ENCODE measurements at regions not wholly inside any gene's neighbourhood (a gene's known extent, or its start where the extent isn't known, plus 50 kb on each side); places are given as distances from the start of the nearest gene placed in this dataset.
"Not testable (repeated sequence)": the region's sequence is repeated elsewhere in the genome, so short reads cannot be mapped to it uniquely, and the experiment has no call there.

DNA sequence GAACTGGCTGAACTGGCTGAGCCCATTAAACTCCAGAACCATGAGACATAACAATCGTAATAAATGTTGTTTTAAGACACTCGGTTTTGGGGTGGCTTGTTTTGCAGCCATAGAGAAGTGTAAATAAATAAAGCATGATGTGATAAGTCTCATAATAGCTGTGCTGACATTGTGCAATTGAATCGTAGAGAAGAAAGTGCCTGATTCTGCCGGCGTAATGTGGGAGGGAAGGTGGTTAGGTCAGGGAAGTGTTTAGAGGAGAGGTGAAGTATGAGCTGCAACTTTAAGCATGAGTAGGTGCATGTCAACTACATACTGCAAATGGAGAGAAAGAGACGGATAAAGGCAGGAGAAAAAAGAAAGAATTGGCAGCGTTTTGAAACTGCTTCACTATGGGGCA lies 217.1 kb downstream of the BLID start:
- DNase-seq = no peak

DNA sequence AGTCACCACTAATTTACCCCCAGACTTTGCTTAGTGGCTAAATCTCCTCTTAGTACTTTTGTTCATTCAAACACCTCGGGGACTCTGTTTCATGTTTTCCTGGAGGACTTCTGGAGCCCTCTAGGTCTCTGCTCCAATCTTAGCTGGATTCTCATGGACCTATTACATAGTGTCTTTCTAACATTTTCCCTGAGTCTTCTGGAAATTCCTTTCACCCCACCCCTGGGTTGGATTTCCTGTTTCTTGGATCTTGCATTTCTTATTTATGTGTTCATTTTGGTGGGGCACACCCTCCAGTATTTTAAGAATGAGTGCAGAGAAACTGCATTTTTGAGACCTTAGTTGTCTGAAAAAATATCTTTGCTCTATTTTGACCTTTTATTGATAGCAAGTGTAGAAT lies 220.1 kb downstream of the BLID start:
- DNase-seq = no peak

DNA sequence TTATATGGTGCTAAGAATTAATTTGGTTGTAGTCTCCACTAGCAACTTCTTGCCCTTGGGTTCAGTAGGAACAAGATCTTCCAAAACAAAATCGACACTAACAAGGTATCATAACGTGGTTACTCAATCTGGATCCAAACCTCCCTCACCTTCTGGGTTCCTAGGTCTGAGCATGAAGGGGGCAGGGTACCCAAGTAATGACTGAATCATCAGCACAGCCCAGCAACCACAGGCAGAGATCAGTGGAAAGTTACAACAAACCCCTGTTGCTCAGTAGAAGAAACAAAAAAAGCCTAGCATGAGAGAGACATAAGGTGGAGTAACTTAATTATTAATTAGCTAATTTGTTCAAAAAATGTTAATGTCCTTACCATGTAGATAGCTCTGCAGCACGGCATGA lies 221.4 kb downstream of the BLID start:
- no peak for DNase-seq

DNA sequence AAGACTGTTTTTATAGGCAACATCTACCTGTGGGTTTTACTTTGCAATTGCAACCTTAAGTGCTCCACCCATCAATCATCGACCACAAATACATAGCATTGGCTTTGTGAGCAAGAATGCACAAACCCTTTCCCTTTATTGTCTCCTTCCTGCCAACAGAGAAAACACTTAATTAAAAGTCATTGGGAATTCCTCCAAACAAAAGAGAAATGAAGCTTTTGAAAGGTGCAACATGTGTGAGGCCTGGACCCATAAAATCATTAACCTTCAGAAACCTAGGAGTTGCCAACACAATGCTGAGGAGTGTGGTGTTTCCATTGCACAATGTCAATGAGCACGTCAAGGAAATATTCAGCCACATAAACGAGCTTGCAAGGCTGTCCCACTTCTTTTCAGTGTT lies 223.2 kb downstream of the BLID start:
- no peak for DNase-seq

DNA sequence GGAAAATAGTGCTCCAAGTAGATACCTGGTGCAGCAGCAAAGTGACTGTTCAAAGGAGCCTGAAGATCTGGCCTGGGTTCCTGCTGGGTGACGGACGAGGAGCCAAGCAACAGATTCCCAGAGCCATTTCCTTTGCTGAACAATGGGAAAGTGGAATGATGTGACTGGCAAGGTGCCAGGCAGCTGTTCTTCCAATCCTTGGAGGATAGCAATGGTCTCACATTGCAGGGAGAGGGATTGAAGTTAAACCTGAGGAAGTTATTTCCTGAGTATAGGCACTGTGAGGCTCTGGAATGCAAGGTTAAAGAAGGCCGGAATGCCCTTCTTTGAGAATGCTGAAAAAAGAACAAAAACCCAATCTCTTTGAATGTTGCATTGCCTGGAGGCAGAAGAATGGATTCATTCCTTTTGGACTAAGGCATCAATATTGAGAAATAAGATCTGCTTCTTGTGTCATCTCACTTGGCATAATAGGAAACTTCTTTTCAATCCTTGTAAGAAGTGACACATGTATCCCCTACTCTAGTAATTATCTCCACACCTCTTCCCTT lies 223.8 kb downstream of the BLID start:
- no peak for DNase-seq

DNA sequence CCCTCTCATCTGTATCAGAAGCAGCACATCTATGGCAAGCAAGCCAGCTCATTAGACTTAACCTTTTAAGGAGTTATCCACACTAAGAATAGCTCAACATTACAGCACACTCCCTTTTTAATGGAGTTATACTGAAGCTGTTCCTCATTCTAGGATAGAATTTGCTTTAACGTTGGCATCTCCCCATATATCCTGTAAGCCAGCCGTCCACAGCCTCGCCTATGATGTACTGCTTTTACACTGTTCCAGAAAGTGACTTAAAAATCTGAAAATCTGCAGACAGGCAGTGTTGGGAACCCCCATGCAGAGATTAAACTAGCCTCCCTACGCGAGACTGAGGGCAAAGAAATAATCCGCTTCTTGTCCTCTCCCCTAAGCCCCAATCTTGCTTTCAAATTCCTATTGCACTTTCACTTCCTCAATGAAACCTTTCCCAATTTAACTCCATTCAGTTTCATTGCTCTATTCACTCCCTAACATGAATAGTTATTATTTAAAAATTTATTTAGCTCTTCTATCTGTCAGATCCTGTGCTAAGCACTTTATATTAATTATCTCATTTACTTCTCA lies 225.0 kb downstream of the BLID start:
- no peak for DNase-seq

DNA sequence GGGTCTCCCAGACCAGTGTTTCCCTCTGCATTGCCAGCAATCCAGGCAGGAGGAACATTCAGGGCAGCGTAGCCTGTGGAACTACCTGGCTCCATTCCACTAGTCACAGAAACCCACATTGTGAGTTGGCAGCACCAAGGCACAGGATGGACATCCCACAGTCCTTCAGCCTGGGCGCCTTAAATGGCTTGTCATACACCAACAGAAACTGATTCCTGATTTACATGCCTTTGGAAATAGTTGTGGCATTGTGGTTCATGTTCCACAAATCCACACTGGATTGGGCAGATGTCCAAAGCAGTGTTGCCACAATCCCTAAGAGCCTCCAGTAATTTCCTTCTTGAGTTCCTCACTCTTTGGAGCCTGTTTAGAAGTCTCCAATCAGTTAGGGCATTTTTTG lies 225.6 kb downstream of the BLID start:
- no peak for DNase-seq

DNA sequence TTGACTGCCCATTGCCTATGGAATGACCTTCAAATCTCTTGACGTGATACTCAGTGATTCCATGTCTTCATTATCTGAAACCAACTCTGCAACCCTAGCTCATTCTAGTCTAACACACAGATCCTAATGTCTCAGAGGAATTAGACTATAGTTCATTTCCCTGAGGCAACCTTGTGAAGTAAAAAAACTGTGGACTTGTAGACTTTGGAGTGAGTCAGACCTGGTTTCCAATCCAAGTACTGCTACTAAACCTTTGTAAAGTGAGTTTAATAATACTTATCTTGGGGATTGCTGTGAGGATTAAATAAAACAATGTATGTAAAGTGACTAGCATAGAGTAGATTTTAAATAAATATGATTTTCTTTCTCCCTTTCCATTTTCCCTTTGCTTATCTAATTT lies 226.1 kb downstream of the BLID start:
- DNase-seq = no peak

DNA sequence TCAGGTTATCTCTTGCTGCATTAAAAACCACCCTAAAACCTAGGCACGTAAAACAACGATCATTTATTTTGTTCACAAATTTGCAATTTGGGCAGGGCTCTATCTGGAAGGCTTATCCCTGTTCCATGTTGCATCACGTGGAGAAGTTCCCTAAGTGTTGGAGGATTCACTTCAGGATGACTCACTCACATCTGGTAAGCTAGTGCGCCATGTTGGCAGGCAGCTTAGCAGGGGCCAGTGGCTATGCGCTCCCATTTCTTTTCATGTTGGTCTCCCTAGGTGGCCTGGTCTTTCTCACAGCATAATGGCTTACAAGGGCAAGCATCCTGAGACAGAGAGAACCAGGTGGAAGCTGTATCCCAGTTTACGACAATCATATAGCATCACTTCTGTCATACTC lies 226.8 kb downstream of the BLID start:
- DNase-seq = no peak

DNA sequence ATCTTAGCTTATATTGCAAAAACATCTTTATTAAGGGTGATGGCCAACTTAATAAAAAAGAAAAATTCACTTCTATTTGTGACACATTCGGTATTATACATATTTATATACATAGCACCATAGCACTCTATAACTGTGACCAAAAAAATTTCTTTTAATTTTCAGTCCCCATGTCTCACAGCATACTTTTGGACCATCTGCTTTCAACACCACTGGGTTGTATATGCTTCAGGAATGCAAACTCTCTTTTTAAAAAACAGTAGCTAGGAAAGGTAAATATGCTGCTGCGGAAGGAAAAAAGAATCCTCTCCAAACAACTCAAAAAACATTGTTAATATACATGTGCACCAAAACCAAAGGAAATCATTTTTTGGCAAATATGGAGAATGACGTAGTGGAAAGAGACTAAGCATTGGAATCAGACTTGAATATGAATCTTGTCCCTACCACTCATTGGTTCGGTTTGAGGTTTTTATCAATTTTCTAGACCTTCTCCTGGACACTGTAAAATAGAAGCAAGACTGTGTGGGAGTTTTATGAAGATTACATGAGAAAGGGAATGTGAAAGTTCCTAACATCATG lies 227.9 kb downstream of the BLID start:
- DNase-seq = no peak

DNA sequence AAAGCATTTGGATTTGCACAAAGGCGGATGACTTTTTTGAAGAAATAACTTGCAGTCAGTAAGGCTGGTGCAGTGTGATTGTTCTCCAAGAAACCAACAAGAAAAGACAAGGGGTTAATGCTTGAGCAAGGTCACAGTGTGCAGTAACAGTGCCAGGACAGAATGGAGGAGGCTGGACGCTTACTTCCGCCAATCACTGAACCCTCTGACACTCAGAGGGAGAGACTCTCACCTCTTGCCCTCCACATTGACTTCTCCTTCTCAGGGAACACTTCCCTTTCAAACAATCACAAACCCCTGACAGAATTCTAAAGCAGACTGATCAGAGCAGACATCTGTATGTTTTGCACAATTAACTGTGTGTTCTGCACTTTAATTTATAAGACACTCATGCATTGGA lies 228.4 kb downstream of the BLID start:
- DNase-seq = no peak

DNA sequence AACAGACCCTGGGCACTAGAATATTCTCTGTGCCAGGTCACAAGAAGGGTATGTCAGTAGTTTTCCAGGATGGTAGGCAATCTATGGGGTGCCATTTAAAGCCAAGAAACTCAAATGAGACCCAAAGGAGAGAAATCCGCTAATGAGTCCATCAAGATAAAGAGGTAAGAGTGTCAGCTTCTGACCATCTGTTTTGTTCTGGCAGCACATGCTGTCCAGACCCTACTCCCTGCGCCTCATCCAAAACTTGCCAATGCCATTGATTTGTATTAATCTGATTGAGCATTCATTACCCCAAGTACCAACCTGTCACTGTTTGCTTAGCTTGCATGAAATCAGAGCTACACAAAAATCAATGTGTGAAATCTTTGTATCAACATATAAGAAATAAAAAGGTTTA lies 229.0 kb downstream of the BLID start:
- DNase-seq = no peak

DNA sequence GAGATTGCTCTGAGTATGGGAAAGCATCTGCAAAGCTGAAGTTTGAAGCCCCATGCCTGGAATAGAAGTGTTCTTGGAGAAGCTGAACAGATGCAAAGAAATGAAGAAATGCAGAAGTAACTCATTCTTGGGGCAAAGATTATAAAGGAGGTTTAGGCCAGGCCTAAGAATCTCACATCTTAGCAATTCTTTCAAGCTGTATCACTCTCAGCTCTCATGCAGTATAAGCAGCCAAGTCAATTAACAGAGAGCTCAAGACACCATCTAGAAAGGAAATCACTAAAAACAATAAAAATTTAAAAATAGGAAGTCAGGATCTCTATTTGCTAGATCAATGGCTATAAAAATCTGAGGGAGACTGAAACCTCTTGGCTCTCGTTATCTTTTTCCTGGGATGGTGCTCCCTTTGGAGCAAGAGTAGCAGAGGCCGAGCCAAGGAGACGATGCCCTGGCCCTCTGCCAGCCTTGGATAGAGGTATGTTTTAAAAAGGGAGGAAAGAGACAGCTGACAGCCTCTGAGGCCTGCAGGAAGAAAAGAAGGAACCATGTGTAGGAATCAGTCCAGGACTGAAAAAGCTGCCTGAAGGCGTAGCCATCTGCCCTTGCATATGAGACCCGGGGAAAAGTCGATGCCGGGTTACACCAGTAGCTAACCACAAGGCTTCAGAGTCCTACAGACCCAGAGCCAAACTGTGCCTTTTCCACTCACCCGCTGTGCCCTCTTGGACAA lies 229.8 kb downstream of the BLID start:
- no peak for DNase-seq

DNA sequence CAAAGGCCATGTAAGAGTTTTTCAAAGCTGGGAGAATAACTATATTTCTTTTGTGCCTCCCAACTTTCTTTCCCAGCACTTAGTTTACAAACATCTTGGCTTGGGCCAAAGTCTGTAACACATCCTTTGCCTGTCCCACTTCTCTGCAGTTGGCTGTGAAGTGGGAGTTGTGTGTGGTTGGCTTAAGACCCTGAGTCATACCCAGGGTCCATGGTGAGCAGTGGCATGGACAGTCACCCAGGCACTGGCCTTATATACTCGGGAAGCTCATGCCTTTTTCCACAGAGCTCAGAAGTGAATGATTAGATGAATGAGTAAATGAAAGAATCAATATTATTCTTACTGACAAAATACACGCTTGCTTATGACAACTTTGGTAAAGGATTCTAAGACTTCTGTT lies 231.4 kb downstream of the BLID start:
- no peak for DNase-seq

DNA sequence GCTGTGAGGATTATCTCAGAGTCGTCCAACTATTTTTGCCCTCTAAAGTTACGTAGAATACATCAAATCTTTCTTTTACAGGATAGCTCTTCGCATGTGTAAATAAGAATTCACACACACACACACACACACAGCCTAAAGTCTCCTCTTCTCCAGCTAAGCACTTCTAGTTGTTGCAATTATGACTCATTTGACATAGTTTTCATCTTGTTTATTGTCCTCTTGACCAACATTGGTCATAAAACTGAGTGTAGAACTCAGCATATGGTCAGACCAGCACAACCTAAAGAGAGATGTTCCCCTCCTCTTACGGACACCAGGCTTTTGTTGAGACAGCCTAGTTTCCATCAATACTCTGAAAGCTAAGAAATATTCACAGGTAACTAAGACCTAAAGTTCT lies 234.2 kb downstream of the BLID start:
- DNase-seq = no peak

DNA sequence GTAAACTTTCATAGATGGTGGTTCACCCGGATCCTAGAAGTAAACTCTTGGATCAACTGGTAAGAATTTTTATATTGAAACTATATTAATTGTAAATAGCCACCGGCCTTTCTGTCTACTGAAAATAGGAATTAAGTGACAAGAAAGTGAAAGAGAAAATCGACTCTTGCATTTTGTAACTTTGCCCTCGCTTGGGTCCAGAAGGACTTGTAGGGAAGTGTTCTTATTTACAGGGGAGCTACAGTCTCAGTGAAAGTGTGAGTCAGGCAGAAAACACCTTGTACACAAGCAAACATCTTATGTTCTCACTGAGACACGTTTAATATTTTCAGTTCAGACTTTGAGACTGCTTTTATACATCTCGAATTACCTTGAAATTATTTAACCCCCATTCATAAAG lies 238.9 kb downstream of the BLID start:
- no peak for DNase-seq

DNA sequence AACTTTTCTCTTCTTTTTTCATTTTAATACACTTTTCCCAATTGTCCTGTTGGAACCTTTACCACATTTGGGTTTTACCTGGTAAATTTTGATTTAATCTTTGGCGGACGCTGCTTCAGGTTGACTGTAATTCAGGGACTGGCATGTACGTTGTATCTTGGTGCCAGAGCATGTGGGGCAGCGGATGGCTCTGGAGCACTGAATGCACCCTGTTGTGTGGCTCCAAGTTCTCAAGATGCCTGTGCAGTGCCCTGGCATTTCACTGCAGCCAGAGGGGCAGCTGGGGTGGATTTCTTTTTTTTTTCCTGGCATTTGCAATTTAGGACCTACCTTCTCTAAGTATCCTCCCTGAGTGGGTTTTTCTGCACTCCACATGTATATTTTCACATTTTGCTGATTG lies 242.2 kb downstream of the BLID start:
- DNase-seq = no peak

DNA sequence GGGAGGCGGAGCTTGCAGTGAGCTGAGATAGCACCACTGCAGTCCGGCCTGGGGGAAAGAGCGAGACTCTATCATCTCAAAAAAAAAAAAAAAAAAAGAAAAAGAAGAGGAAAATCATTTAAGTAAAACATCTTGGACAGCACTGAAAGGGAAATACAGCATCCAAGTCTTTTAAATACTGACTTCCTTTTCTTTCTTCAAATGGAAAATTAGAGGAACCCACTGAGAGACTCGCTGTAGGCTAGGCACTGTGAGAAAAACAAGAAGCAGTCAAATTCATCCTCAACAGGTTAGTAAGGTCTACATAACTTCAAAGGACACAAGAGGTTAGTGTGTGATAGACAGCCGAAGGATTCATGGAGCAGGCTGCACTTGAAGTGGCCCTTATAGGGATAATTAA lies 243.7 kb downstream of the BLID start:
- DNase-seq = no peak

DNA sequence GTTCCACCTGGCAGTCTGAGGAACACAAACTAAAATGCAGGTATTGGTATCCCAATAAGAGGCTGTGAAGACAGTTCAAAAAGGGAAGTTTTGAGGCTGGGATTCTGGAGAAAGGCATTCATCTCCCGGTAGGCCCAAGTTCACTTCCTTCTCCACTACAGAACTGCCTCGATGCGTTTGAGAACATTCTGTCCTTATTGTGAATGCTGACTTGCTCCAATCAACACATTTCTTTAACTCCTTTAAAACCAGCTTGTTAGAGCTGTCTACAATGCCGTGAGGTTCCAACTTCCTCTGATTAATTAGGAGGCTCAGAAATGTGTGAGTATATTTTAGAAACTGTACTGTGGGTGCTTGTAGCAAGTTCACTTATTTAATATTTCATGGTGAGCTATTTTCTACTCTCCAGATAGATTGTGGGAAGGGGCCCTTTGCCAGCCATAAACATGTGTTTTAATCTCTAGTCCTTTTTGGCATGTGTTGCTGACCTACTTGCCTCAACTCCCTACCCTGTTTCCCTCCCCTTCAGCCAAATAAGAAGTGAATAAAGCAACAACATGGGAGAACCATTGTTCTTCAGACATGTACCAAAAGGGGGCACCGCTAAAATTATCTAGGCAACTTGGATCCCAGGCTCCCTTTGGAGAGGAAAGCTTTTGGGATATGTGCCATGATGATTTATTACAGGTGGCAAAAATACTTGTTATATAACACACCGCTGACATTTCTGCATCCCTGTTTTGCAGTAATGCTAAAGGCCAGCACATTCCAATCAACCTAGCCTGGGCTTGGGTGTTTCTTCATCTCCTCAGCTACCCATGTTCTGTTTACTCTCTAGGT lies 245.6 kb downstream of the BLID start:
- DNase-seq = no peak

DNA sequence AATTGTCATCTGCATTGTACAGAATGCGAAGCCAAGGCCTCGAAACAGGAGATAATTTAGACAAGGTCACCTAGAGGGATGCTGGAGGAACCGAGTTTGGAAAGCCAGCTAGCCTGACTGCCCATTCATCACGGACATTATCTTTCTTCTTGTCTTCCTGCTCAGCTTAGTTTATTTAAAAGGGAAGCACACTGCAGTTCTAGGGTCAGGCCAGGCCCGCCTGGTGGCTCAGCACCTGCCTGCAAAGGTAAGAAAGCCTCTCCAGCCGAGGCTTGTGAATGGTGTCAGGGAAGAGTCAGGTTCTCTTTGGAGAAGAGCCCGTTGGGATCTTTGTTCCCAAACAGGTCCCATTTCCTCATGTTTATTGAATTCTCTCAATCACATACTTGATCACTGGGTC lies 246.5 kb downstream of the BLID start:
- DNase-seq = no peak

DNA sequence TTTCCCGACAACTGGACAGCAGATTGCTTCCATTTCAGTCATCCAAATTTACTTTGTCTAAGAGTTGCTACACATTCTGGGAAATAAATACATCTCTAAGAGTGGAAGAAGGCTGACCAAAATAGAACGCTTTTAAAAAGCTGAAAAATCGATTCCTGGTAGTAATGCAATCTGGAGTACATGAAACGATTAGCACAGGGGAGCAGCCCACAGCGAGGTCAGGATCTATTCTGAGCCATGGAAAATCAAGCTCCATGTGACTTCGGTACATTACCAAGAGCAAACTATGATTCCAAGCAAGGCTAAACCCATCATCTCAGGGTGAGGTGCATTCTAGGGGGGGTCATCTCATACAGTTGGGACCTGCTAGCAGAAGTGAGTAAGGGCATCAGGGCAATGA lies 249.3 kb downstream of the BLID start:
- DNase-seq = peak; percentile 37

DNA sequence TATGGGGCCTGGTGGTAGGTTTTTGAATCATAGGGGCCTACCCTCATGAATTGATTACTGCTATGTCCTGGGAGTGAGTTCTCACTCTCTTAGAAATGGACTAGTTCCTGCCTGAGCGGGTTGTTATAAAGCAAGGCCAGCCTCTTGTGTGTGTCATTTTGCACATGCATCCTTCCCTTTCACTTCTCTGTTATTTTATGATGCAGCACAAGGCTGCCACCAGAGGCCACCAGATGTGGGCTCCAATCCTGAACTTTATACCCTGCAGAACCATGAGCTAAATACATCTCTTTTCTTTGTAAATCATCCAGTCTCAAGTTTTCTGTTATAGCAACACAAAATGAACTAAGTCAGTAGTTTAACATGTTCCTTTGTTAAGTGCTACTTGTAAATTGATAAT lies 251.4 kb downstream of the BLID start:
- DNase-seq = no peak

DNA sequence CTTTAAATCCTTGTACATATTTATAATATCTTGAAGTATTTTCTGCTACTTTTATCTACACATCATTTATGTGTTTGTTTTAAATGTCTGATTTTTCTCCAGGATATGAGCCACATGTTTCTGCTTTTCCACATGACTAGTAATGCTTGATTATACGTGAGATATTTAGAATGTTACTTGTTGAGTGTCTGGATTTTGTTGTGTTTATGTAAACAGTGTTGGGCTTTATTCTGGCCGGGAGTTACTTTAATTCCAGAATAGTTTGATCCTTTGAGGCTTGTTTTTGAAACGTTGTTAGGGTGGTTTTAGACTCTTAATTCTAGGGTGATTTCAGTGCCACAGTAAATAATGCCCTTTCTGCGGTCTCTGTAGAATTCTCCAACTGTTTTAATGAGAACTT lies 252.9 kb downstream of the BLID start:
- no peak for DNase-seq

DNA sequence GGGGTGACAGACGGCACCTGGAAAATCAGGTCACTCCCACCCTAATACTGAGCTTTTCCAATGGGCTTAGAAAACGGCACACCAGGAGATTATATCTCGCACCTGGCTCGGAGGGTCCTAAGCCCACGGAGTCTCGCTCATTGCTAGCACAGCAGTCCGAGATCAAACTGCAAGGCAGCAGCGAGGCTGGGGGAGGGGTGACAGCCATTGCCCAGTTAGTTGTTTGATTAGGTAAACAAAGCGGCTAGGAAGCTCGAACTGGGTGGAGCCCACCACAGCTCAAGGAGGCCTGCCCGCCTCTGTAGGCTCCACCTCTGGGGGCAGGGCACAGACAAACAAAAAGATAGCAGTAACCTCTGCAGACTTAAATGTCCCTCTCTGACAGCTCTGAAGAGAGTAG lies 260.9 kb downstream of the BLID start:
- DNase-seq = not testable (repeated sequence)

Data from NCI-H2227 treated with DMSO at 0.1 percent for 48 hours (cell line).